ENCODE measurements at regions not wholly inside any gene's neighbourhood (a gene's known extent, or its start where the extent isn't known, plus 50 kb on each side); places are given as distances from the start of the nearest gene placed in this dataset.

GRCh38 chr9:105973951-105974351, 279.6 kb downstream of the TMEM38B start (continued):
- peak; percentile 6 for TF ChIP-seq CHD7 (IDR thresholded peaks at IDR 0.05; ENCODE audit: insufficient replicate concordance, low read length)
- no peak for TF ChIP-seq POU5F1 (IDR thresholded peaks at IDR 0.05; ENCODE audit: low read depth, low read length)
- TF ChIP-seq SP1 (IDR thresholded peaks at IDR 0.05; ENCODE audit: low read depth, low read length), result no peak

All from H1 (cell line).